Fibroblast of lung (primary cell): ENCODE measurements at regions not wholly inside any gene's neighbourhood (a gene's known extent, or its start where the extent isn't known, plus 50 kb on each side); places are given as distances from the start of the nearest gene placed in this dataset.

ENCODE experiments used
- DNase-seq, 2 donors: peaks; one replicate each; pipeline versions ENCODE4 v3.0.0 to v3.0.0-alpha.2; 2010; ENCODE audit warnings: low read depth in 2 of 2
- H2AFZ ChIP-seq: 2 replicates; pipeline ENCODE4 v1.5.1; 2012; ENCODE audit warnings: low read length, control low read depth, inconsistent platforms
- H3K27ac ChIP-seq: 2 replicates; pipeline ENCODE4 v1.5.1; 2011; ENCODE audit warnings: low read length, control low read depth; ENCODE audit not compliant: insufficient read depth
- H3K27me3 ChIP-seq: 2 replicates; pipeline ENCODE4 v1.5.1; 2011; ENCODE audit warnings: mild to moderate bottlenecking, low read length; ENCODE audit not compliant: control insufficient read depth, insufficient read depth
- H3K36me3 ChIP-seq: 2 replicates; pipeline ENCODE4 v1.5.1; 2011; ENCODE audit warnings: low read length; ENCODE audit not compliant: control insufficient read depth, insufficient read depth
- H3K4me1 ChIP-seq: 2 replicates; pipeline ENCODE4 v1.5.1; 2011; ENCODE audit warnings: low read length; ENCODE audit not compliant: control insufficient read depth, insufficient read depth; ENCODE audit errors: extremely low read depth
- H3K4me2 ChIP-seq: 2 replicates; pipeline ENCODE4 v1.5.1; 2011; ENCODE audit warnings: low read length, control low read depth; ENCODE audit not compliant: insufficient read depth; ENCODE audit errors: extremely low read depth
- H3K4me3 ChIP-seq, 4 experiments: fragments of 200-600 bp in 1 of 4; sonication (generic) in 1 of 4; replicated peaks in 1 of 4; 2 replicates each; pipeline ENCODE4 v1.5.1; 2011 to 2016; ENCODE audit warnings: low read length in 4 of 4, low read depth in 3 of 4, mild to moderate bottlenecking in 3 of 4, control low read depth in 2 of 4, inconsistent platforms in 1 of 4, mixed read lengths in 1 of 4; ENCODE audit not compliant: insufficient read depth in 1 of 4; ENCODE audit errors: control extremely low read depth in 1 of 4
- H3K79me2 ChIP-seq: 2 replicates; pipeline ENCODE4 v1.5.1; 2012; ENCODE audit warnings: mild to moderate bottlenecking, low read length, inconsistent platforms; ENCODE audit not compliant: control insufficient read depth, insufficient read depth
- H3K9ac ChIP-seq: 2 replicates; pipeline ENCODE4 v1.5.1; 2011; ENCODE audit warnings: mild to moderate bottlenecking, low read length, control low read depth; ENCODE audit not compliant: insufficient read depth
- H3K9me3 ChIP-seq: 2 replicates; pipeline ENCODE4 v1.5.1; 2012; ENCODE audit warnings: low read depth, low read length; ENCODE audit not compliant: control insufficient read depth, insufficient read depth
- H4K20me1 ChIP-seq: 2 replicates; pipeline ENCODE4 v1.5.1; 2011; ENCODE audit warnings: low read length; ENCODE audit not compliant: control insufficient read depth, insufficient read depth; ENCODE audit errors: extremely low read depth
- CTCF ChIP-seq, 2 donors: IDR thresholded peaks in 1 of 2; conservative IDR thresholded peaks in 1 of 2; 1 replicate in 1 of 2; 2 replicates in 1 of 2; pipeline ENCODE4 v1.5.1; 2011 to 2012; ENCODE audit warnings: low read length in 2 of 2, control low read depth in 1 of 2, inconsistent platforms in 1 of 2, low read depth in 1 of 2, mild to moderate bottlenecking in 1 of 2
- EZH2 ChIP-seq: IDR thresholded peaks from 2 replicates; pipeline ENCODE4 v1.5.1; 2012; ENCODE audit warnings: low read length, control low read depth, mild to moderate bottlenecking; ENCODE audit errors: missing control alignments

- H3K27me3 ChIP-seq = no peaks in the 10 kb centered on the region
- no peaks in the 10 kb centered on the region for H3K4me1 ChIP-seq
Observed at GRCh38 chr4:112861691-112862674, 187.5 kb upstream of the ANK2 start.

GRCh38 chr4:112865443-112865842 is 184.0 kb upstream of the ANK2 start:
- Histone ChIP-seq H3K27me3 (no peaks in the 10 kb centered on the region), H3K4me2 (no peak overlapping the region), H4K20me1 (no peaks in the 10 kb centered on the region), H2AFZ (no peak overlapping the region), H3K4me1 (no peaks in the 10 kb centered on the region), H3K9me3 (no peaks in the 10 kb centered on the region), H3K9ac (no peak overlapping the region), H3K27ac (no peak overlapping the region), H3K4me3 (no peak overlapping the region), H3K79me2 (no peaks in the 10 kb centered on the region), H3K36me3 (no peaks in the 10 kb centered on the region)
- TF ChIP-seq EZH2 = no peak
- TF ChIP-seq CTCF (conservative IDR thresholded peaks at IDR 0.05 in 1 of 2, IDR thresholded peaks at IDR 0.05 in 1 of 2; ENCODE audit: low read depth in 1 of 2, low read length in 2 of 2) = no peak
- DNase-seq = peak in 1 of 2 donors; percentile 9

More at GRCh38 chr4:112861691-112862674, 187.5 kb upstream of the ANK2 start:
- Histone ChIP-seq H4K20me1 (no peaks in the 10 kb centered on the region), H3K79me2 (no peaks in the 10 kb centered on the region), H3K9me3 (no peaks in the 10 kb centered on the region), H3K4me3 (no peak overlapping the region), H2AFZ (no peak overlapping the region), H3K4me2 (no peak overlapping the region), H3K36me3 (no peaks in the 10 kb centered on the region), H3K27ac (no peak overlapping the region), H3K9ac (no peak overlapping the region)
- TF ChIP-seq CTCF (conservative IDR thresholded peaks at IDR 0.05 in 1 of 2, IDR thresholded peaks at IDR 0.05 in 1 of 2; ENCODE audit: low read depth in 1 of 2, low read length in 2 of 2) = no peak
- no peak for TF ChIP-seq EZH2
- DNase-seq = no peak

GRCh38 chr4:112876316-112876715 is 173.1 kb upstream of the ANK2 start:
- H2AFZ ChIP-seq = no peak overlapping the region
- H4K20me1 ChIP-seq = no peaks in the 10 kb centered on the region
- no peak overlapping the region for H3K4me2 ChIP-seq
- no peaks in the 10 kb centered on the region for H3K4me1 ChIP-seq
- H3K27ac ChIP-seq = no peak overlapping the region
- H3K9me3 ChIP-seq = no peaks in the 10 kb centered on the region
- H3K36me3 ChIP-seq = no peaks in the 10 kb centered on the region
- no peak for DNase-seq
- no peak overlapping the region for H3K4me3 ChIP-seq
- no peak overlapping the region for H3K9ac ChIP-seq
- H3K27me3 ChIP-seq = no peaks in the 10 kb centered on the region
- no peaks in the 10 kb centered on the region for H3K79me2 ChIP-seq
- TF ChIP-seq EZH2 = no peak
- no peak for TF ChIP-seq CTCF (conservative IDR thresholded peaks at IDR 0.05 in 1 of 2, IDR thresholded peaks at IDR 0.05 in 1 of 2; ENCODE audit: low read depth in 1 of 2, low read length in 2 of 2)
